Psoas muscle (tissue), 7 donors: ENCODE measurements at regions not wholly inside any gene's neighbourhood (a gene's known extent, or its start where the extent isn't known, plus 50 kb on each side); places are given as distances from the start of the nearest gene placed in this dataset.

Experiments used
- ATAC-seq, 4 donors: fragments of 200-7000 bp; cut with Tn5 transposase; one replicate each; pipeline ENCODE4 v1.9.1; 2020; ENCODE audit warnings: moderate library complexity in 3 of 4, mild to moderate bottlenecking in 2 of 4
- DNase-seq, 2 donors: peaks; one replicate each; pipeline ENCODE4 v3.0.0-alpha.2; 2020
- H3K27ac ChIP-seq: fragments of 200-600 bp; one replicate; pipeline ENCODE4 v1.8.0; 2022
- H3K27me3 ChIP-seq, 3 donors: fragments of 200-600 bp in 1 of 3; one replicate each; pipeline versions ENCODE4 v1.6.1 to v1.8.0; 2013 to 2022; ENCODE audit warnings: low read length in 2 of 3, mild to moderate bottlenecking in 2 of 3, moderate library complexity in 1 of 3; ENCODE audit not compliant: insufficient read depth in 3 of 3
- H3K36me3 ChIP-seq, 2 donors: fragments of 200-600 bp in 1 of 2; one replicate each; pipeline versions ENCODE4 v1.6.1 to v1.8.0; 2013 to 2022; ENCODE audit warnings: low read depth in 1 of 2, mild to moderate bottlenecking in 1 of 2, moderate library complexity in 1 of 2; ENCODE audit not compliant: insufficient read depth in 1 of 2
- H3K4me1 ChIP-seq: fragments of 200-600 bp; one replicate; pipeline ENCODE4 v1.8.0; 2022
- H3K4me3 ChIP-seq: fragments of 200-600 bp; one replicate; pipeline ENCODE4 v1.8.0; 2022; ENCODE audit warnings: mild to moderate bottlenecking
- H3K9me3 ChIP-seq: fragments of 200-600 bp; one replicate; pipeline ENCODE4 v1.8.0; 2022
- CTCF ChIP-seq: fragments of 200-600 bp; IDR thresholded peaks from one replicate; pipeline ENCODE4 v1.8.0; 2022; ENCODE audit warnings: antibody characterized with exemption
- WGBS, 3 donors: extraction: QIAGEN DNeasy Blood & Tissue Kit; methylation state at CpG; one replicate each; pipeline versions ENCODE4 v1.1.6 to v1.1.7; 2013; 5-methylcytosine and 5-hydroxymethylcytosine counted together
- intact Hi-C, 2 donors: fragments of 100-400 bp; cut with DNase I; formaldehyde crosslinking; loops; one replicate each; pipeline versions ENCODE4 v1.11.0 to v1.14.2; 2022
- donor health status: healthy with polysubstance abuse.
- donor health status: DM: no; HTN: no; CAD: no; lungs with moderate emphysema.
- donor health status: Bipolar disorder and iron deficiency.
- donor health status: healthy.
- donor health status: DM: yes; HTN: yes; CAD: no.
- donor health status: DM: no; HTN: no; CAD: no.
- donor health status: DM: yes; HTN: yes; CAD: no.

- H3K4me1 ChIP-seq: no peaks in the 10 kb centered on the region
- no peak for DNase-seq
- no peak for TF ChIP-seq CTCF
These were observed 65.6 kb upstream of the GRIP1 start for GRCh38 chr12:66744461-66744860.

GRCh38 chr12:66744956-66745383 lies 66.1 kb upstream of the GRIP1 start:
- Histone ChIP-seq H3K36me3 (no peaks in the 10 kb centered on the region), H3K27me3 (no peaks in the 10 kb centered on the region), H3K9me3 (no peaks in the 10 kb centered on the region), H3K27ac (no peak overlapping the region), H3K4me3 (no peak overlapping the region), H3K4me1 (no peaks in the 10 kb centered on the region)
- no peak for TF ChIP-seq CTCF
- WGBS, 3 donors: 52 to 57% (median 55%) methylated on average over 3 of the region's 3 CpGs
- ATAC-seq (no peak), DNase-seq (no peak)
- intact Hi-C loops: no loop called here

More at GRCh38 chr12:66744461-66744860, 65.6 kb upstream of the GRIP1 start:
- WGBS, 3 donors: 55 to 78% (median 71%) methylated on average over 3 of the region's 3 CpGs
- H3K36me3 ChIP-seq: no peaks in the 10 kb centered on the region
- H3K9me3 ChIP-seq: no peaks in the 10 kb centered on the region
- no peak for ATAC-seq
- H3K4me3 ChIP-seq: no peak overlapping the region
- H3K27me3 ChIP-seq: no peaks in the 10 kb centered on the region
- no peak overlapping the region for H3K27ac ChIP-seq
- intact Hi-C loops: no loop called here

- Histone ChIP-seq H3K4me3 (no peak overlapping the region), H3K4me1 (no peaks in the 10 kb centered on the region), H3K9me3 (no peaks in the 10 kb centered on the region), H3K27ac (no peak overlapping the region), H3K27me3 (no peaks in the 10 kb centered on the region), H3K36me3 (no peaks in the 10 kb centered on the region)
- no peak for TF ChIP-seq CTCF
- ATAC-seq (no peak), DNase-seq (no peak)
- intact Hi-C loops: no loop called here
- WGBS, 3 donors: 10 to 52% (median 38%) methylated on average over 1 of the region's 1 CpG
These were observed 67.8 kb upstream of the GRIP1 start for GRCh38 chr12:66746489-66747201.

GRCh38 chr12:66751432-66752113 lies 72.7 kb upstream of the GRIP1 start:
- Histone ChIP-seq H3K9me3 (no peaks in the 10 kb centered on the region), H3K4me3 (no peak overlapping the region), H3K4me1 (no peaks in the 10 kb centered on the region), H3K27me3 (peaks cover 0 to 4% (median 0%) of the 10 kb centered on the region in 3 donors), H3K27ac (no peak overlapping the region), H3K36me3 (no peaks in the 10 kb centered on the region)
- WGBS, 3 donors: 50 to 68% (median 68%) methylated on average over 1 of the region's 1 CpG
- DNase-seq (no peak), ATAC-seq (no peak)
- intact Hi-C loops: no loop called here
- no peak for TF ChIP-seq CTCF
